PC-9 (cell line): ENCODE measurements at regions not wholly inside any gene's neighbourhood (a gene's known extent, or its start where the extent isn't known, plus 50 kb on each side); places are given as distances from the start of the nearest gene placed in this dataset.

ENCODE experiments used
- CTCF ChIP-seq: fragments of 200-600 bp; sonication (generic); conservative IDR thresholded peaks from 2 replicates; pipeline ENCODE4 v1.6.1; 2017; ENCODE audit warnings: mixed run types, antibody characterized with exemption, mild to moderate bottlenecking, moderate library complexity
- EZH2 ChIP-seq: fragments of 200-600 bp; sonication (generic); IDR thresholded peaks from 2 replicates; pipeline ENCODE4 v1.8.0; 2017; ENCODE audit warnings: antibody characterized with exemption, low read depth

- TF ChIP-seq CTCF, result no peak
- no peak for TF ChIP-seq EZH2
Observed at GRCh38 chr2:144219979-144220378, 299.9 kb downstream of the ZEB2 start.
